ENCODE measurements at regions not wholly inside any gene's neighbourhood (a gene's known extent, or its start where the extent isn't known, plus 50 kb on each side); places are given as distances from the start of the nearest gene placed in this dataset.

DNA sequence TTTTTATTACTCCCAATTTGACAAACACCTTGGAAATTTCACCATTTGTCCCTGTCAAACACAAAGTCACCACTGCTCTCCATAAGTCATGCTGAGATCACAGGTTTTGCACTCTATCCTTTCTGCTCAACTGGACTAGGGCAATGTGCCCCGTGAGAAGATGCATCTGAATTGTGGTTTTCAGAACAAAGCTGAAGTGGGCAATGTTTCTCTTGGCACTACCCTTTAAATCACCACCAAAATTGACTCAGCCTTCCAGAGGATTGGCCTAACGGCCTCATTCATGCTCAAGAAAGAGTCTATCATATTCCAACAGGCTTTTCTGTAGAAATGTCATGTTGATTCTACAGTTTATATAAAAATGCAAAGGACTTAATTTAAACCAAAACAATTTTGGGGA, 81.0 kb upstream of the TRIO start:
- DNase-seq = no peak
- no peak overlapping the region for H3K27ac ChIP-seq

DNA sequence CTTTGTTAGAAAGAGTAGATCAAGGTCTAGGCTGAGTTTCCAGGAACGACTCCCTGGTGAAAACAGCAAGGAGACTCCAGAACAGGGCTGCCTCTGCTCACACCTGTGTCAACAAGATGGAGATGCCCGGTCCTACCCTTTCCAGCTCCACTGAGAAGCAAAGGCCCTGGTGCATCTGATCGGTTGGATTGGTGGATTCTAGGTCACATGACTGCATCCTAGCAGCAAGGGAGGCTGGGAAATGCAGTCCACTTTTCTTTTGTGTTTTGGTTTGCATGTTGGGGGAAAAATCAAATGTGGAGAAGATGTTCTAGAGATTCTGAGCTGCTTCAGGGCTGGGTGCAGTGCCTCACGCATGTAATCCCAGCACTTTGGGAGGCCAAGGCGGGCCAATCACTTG, 82.0 kb upstream of the TRIO start:
- no peak overlapping the region for H3K27ac ChIP-seq
- H3K36me3 ChIP-seq = no peaks in the 10 kb centered on the region
- no peak for DNase-seq
- TF ChIP-seq, protein P1, sequence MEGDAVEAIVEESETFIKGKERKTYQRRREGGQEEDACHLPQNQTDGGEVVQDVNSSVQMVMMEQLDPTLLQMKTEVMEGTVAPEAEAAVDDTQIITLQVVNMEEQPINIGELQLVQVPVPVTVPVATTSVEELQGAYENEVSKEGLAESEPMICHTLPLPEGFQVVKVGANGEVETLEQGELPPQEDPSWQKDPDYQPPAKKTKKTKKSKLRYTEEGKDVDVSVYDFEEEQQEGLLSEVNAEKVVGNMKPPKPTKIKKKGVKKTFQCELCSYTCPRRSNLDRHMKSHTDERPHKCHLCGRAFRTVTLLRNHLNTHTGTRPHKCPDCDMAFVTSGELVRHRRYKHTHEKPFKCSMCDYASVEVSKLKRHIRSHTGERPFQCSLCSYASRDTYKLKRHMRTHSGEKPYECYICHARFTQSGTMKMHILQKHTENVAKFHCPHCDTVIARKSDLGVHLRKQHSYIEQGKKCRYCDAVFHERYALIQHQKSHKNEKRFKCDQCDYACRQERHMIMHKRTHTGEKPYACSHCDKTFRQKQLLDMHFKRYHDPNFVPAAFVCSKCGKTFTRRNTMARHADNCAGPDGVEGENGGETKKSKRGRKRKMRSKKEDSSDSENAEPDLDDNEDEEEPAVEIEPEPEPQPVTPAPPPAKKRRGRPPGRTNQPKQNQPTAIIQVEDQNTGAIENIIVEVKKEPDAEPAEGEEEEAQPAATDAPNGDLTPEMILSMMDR (IDR thresholded peaks at IDR 0.05) = no peak
- TF ChIP-seq POLR2A (IDR thresholded peaks at IDR 0.05) = no peak
- no peak overlapping the region for H3K4me3 ChIP-seq
- H3K4me1 ChIP-seq = no peaks in the 10 kb centered on the region
- H3K27me3 ChIP-seq = no peaks in the 10 kb centered on the region
- H3K9me3 ChIP-seq = no peaks in the 10 kb centered on the region

More for the DNA sequence above, 81.0 kb upstream of the TRIO start:
- H3K4me1 ChIP-seq = no peaks in the 10 kb centered on the region
- H3K27me3 ChIP-seq = no peaks in the 10 kb centered on the region
- no peaks in the 10 kb centered on the region for H3K36me3 ChIP-seq
- no peak overlapping the region for H3K4me3 ChIP-seq
- H3K9me3 ChIP-seq = no peaks in the 10 kb centered on the region
- no peak for TF ChIP-seq POLR2A (IDR thresholded peaks at IDR 0.05)
- TF ChIP-seq, protein P1 (IDR thresholded peaks at IDR 0.05) = no peak

DNA sequence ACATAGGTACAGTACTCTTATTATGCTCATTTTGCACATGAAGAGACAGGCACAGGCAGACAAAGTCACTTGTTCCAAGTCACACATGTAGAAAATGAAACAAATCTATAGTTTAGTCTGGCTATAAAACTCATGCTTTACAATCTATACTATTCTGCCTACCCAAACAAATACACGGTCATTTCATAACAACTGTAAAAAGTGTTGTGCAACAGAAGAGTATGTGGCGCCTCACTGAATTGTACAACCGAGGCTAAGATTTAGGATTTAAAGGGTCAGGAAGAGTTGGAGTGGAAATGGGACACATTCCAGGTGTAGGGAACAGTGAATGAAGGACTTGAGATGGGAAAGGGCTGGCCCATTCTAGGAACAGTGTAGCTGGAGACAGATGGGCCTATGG, 82.9 kb upstream of the TRIO start:
- H3K36me3 ChIP-seq = no peaks in the 10 kb centered on the region
- no peak for DNase-seq

DNA sequence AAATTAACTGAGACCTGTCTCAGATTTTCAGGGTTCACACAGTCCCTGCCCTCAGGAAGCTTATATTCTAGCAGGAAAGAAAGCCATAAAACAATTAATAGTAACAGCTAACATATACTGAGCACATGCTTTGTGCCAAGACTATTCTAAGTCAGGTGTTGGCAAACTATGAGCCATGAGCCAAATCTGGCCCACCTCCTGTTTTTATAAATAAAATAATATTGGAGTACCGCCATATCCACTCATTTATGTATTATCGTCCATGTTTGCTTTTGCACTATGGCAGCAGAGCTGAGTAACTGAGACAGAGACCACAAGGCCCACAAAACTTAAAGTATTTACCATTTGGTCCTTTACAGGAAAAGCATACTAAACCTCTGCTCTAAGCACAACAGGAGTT, 83.3 kb upstream of the TRIO start:
- no peak for TF ChIP-seq POLR2A (IDR thresholded peaks at IDR 0.05)
- TF ChIP-seq, protein P1 (IDR thresholded peaks at IDR 0.05) = no peak
- H3K27me3 ChIP-seq = no peaks in the 10 kb centered on the region

More for the DNA sequence above, 82.9 kb upstream of the TRIO start:
- no peak overlapping the region for H3K27ac ChIP-seq
- no peaks in the 10 kb centered on the region for H3K4me1 ChIP-seq
- peaks cover 0 to 3% (median 0%) of the 10 kb centered on the region in 4 donors for H3K9me3 ChIP-seq
- TF ChIP-seq POLR2A (IDR thresholded peaks at IDR 0.05) = no peak
- TF ChIP-seq, protein P1 (IDR thresholded peaks at IDR 0.05) = no peak
- H3K4me3 ChIP-seq = no peak overlapping the region
- H3K27me3 ChIP-seq = no peaks in the 10 kb centered on the region

DNA sequence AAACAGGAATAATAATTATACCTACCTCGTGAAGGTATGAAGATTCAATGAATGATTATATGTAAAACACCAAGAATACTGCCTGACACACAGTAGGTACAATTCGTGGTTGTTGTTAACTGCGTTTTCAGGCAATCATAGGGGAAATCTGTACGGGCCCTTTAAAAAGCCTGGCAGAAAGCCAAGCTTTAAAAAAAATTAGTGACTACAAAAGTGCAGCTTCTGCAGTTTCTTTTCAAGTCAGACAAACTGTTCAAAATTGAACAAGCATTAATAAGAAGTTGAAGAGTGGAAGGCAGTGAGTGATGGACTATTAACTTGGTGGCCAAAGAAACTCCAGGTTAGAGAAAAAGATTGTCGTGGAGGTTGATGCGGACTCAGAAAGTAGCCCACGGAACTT, 85.9 kb upstream of the TRIO start:
- Histone ChIP-seq H3K4me1 (no peaks in the 10 kb centered on the region), H3K36me3 (no peaks in the 10 kb centered on the region), H3K27ac (no peak overlapping the region), H3K4me3 (no peak overlapping the region), H3K9me3 (peaks cover 0 to 3% (median 0%) of the 10 kb centered on the region in 4 donors), H3K27me3 (no peaks in the 10 kb centered on the region)
- no peak for TF ChIP-seq POLR2A (IDR thresholded peaks at IDR 0.05)
- DNase-seq = no peak

More for the DNA sequence above, 83.3 kb upstream of the TRIO start:
- Histone ChIP-seq H3K36me3 (no peaks in the 10 kb centered on the region), H3K9me3 (peaks cover 0 to 3% (median 0%) of the 10 kb centered on the region in 4 donors), H3K4me1 (no peaks in the 10 kb centered on the region), H3K4me3 (no peak overlapping the region), H3K27ac (no peak overlapping the region)
- no peak for DNase-seq

DNA sequence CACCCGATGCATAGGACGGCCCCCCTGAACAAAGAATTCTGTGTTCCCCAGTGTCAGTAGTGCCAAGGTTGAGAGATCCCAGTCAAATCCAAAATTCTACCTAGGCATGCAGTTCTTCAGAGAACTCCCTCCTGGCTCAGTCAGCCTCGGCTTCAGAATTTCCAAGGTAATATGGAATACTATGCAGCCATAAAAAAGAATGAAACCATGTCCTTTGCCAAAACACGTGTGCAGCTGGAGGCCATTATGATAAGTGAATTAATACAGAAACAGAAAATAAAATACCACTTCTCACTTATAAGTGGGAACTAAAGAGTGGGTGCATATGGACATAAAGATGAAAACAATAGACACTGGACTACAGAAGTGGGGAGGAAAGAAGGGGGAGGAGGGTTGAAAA, 87.1 kb upstream of the TRIO start:
- H3K27me3 ChIP-seq = no peaks in the 10 kb centered on the region
- no peak for DNase-seq
- peaks cover 0 to 3% (median 0%) of the 10 kb centered on the region in 4 donors for H3K9me3 ChIP-seq
- H3K4me3 ChIP-seq = no peak overlapping the region
- no peaks in the 10 kb centered on the region for H3K4me1 ChIP-seq
- TF ChIP-seq POLR2A (IDR thresholded peaks at IDR 0.05) = no peak
- TF ChIP-seq, protein P1 (IDR thresholded peaks at IDR 0.05) = no peak
- H3K27ac ChIP-seq = no peak overlapping the region
- H3K36me3 ChIP-seq = no peaks in the 10 kb centered on the region

Data from Peyer's patch (tissue), 4 donors.